Mesothelial cell of epicardium (in vitro differentiated cells): ENCODE measurements at regions not wholly inside any gene's neighbourhood (a gene's known extent, or its start where the extent isn't known, plus 50 kb on each side); places are given as distances from the start of the nearest gene placed in this dataset.

Experiments used
- DNase-seq, 2 experiments: peaks; one replicate each; pipeline ENCODE4 v3.0.0; 2021; ENCODE audit warnings: low spot score in 2 of 2; ENCODE audit not compliant: unreplicated experiment in 2 of 2
- H3K27ac Mint-ChIP-seq: 2 replicates; pipeline ENCODE4 v1.8.0; 2021; ENCODE audit warnings: mixed read lengths
- H3K27me3 Mint-ChIP-seq: 2 replicates; pipeline ENCODE4 v1.8.0; 2021; ENCODE audit warnings: low read depth, mixed read lengths
- H3K36me3 Mint-ChIP-seq: 2 replicates; pipeline ENCODE4 v1.8.0; 2021; ENCODE audit warnings: mixed read lengths
- H3K4me1 Mint-ChIP-seq: 2 replicates; pipeline ENCODE4 v1.8.0; 2021; ENCODE audit warnings: mixed read lengths
- H3K4me3 Mint-ChIP-seq: 2 replicates; pipeline ENCODE4 v1.8.0; 2021; ENCODE audit warnings: mild to moderate bottlenecking, moderate library complexity, mixed read lengths
- H3K9me3 Mint-ChIP-seq: 2 replicates; pipeline ENCODE4 v1.8.0; 2021; ENCODE audit warnings: mixed read lengths
- TF ChIP-seq, protein P1 (sequence below): fragments of 200-600 bp; sonication (generic); IDR thresholded peaks from one replicate; pipeline ENCODE4 v1.5.0; 2021; ENCODE audit warnings: antibody characterized with exemption; ENCODE audit not compliant: unreplicated experiment

- H3K4me3 Mint-ChIP-seq: no peak overlapping the region
- DNase-seq: no peak
- H3K36me3 Mint-ChIP-seq: no peaks in the 10 kb centered on the region
- H3K4me1 Mint-ChIP-seq: peaks cover 12% of the 10 kb centered on the region
- H3K9me3 Mint-ChIP-seq: no peaks in the 10 kb centered on the region
- no peaks in the 10 kb centered on the region for H3K27me3 Mint-ChIP-seq
- TF ChIP-seq, protein P1, sequence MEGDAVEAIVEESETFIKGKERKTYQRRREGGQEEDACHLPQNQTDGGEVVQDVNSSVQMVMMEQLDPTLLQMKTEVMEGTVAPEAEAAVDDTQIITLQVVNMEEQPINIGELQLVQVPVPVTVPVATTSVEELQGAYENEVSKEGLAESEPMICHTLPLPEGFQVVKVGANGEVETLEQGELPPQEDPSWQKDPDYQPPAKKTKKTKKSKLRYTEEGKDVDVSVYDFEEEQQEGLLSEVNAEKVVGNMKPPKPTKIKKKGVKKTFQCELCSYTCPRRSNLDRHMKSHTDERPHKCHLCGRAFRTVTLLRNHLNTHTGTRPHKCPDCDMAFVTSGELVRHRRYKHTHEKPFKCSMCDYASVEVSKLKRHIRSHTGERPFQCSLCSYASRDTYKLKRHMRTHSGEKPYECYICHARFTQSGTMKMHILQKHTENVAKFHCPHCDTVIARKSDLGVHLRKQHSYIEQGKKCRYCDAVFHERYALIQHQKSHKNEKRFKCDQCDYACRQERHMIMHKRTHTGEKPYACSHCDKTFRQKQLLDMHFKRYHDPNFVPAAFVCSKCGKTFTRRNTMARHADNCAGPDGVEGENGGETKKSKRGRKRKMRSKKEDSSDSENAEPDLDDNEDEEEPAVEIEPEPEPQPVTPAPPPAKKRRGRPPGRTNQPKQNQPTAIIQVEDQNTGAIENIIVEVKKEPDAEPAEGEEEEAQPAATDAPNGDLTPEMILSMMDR: no peak
- no peak overlapping the region for H3K27ac Mint-ChIP-seq
These were observed 1230.4 kb downstream of the PCDH18 start for GRCh38 chr4:136301749-136302495.

DNA sequence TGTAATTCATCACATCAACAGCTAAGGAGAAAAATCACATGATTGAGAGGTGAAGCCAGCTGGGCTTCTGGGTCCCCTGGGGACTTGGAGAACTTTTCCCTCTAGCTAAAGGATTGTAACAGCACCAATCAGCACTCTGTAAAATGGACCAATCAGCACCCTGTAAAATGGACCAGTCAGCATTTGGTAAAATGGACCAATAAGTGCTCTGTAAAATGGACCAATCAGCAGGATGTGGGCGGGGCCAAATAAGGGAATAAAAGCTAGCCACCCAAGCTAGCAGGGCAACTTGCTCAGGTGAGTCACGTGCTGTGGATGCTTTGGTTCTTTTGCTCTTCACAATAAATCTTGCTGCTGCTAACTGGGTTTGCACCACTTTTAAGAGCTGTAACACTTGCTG lies 1248.3 kb downstream of the PCDH18 start:
- H3K27ac Mint-ChIP-seq: no peak overlapping the region
- H3K4me3 Mint-ChIP-seq: no peak overlapping the region
- TF ChIP-seq, protein P1: no peak

DNA sequence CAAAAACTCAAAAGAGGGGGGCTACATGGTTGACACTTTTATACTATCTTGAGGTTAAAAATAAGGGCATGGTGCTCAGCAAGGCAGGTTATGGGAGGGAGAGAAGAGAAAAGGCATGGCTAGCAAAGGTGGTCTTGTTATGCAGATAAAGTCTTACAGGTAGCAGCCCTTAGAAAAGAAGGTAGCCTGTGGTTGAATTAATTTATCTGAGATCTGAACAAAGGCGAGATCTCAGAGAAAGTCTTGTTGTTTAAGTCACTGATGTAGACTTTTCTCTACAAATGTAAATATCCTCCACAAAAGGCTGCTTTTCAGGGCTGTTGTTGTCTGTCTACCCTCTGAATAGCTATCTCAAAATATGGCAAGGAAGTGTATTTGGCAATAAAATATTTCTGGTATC lies 1250.4 kb downstream of the PCDH18 start:
- DNase-seq: no peak
- H3K27ac Mint-ChIP-seq: no peak overlapping the region
- TF ChIP-seq, protein P1: no peak
- H3K27me3 Mint-ChIP-seq: no peaks in the 10 kb centered on the region
- H3K4me3 Mint-ChIP-seq: no peak overlapping the region
- H3K9me3 Mint-ChIP-seq: no peaks in the 10 kb centered on the region
- peaks cover 19% of the 10 kb centered on the region for H3K4me1 Mint-ChIP-seq
- no peaks in the 10 kb centered on the region for H3K36me3 Mint-ChIP-seq

More for the DNA sequence above, 1248.3 kb downstream of the PCDH18 start:
- Mint-ChIP-seq H3K4me1 (peaks cover 11% of the 10 kb centered on the region), H3K9me3 (no peaks in the 10 kb centered on the region), H3K36me3 (no peaks in the 10 kb centered on the region), H3K27me3 (no peaks in the 10 kb centered on the region)
- no peak for DNase-seq

DNA sequence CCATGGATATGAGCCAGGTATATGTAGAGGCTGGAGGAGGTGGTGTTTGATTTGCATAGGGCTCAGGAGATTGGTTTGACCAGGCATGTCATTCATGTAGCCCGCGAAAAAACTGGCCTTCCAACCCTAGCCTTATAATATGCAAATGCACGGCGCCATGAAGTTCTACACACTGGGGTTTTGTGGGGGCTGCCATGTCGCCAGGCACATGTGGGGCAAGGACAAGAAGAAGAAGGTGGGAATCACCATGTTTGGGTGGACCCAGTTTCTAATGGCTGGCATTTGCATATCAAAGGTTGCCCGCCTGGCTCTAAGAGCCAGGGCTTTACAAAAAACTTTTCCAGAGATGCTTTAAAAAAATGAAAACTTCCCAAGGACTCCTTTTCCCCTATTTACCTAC lies 1251.0 kb downstream of the PCDH18 start:
- Mint-ChIP-seq H3K27ac (no peak overlapping the region), H3K9me3 (no peaks in the 10 kb centered on the region)
- DNase-seq: no peak

GRCh38 chr4:136277741-136278140 lies 1254.6 kb downstream of the PCDH18 start:
- H3K27ac Mint-ChIP-seq: peak overlapping the region; percentile 15
- H3K36me3 Mint-ChIP-seq: no peaks in the 10 kb centered on the region

More for the DNA sequence above, 1251.0 kb downstream of the PCDH18 start:
- TF ChIP-seq, protein P1: no peak
- H3K27me3 Mint-ChIP-seq: no peaks in the 10 kb centered on the region
- H3K4me1 Mint-ChIP-seq: peaks cover 25% of the 10 kb centered on the region
- H3K4me3 Mint-ChIP-seq: no peak overlapping the region
- no peaks in the 10 kb centered on the region for H3K36me3 Mint-ChIP-seq

More at GRCh38 chr4:136277741-136278140, 1254.6 kb downstream of the PCDH18 start:
- no peak for DNase-seq
- peaks cover 25% of the 10 kb centered on the region for H3K4me1 Mint-ChIP-seq
- TF ChIP-seq, protein P1: no peak
- H3K4me3 Mint-ChIP-seq: no peak overlapping the region
- H3K9me3 Mint-ChIP-seq: no peaks in the 10 kb centered on the region
- H3K27me3 Mint-ChIP-seq: no peaks in the 10 kb centered on the region
